G401.6 (cell line): ENCODE measurements at regions not wholly inside any gene's neighbourhood (a gene's known extent, or its start where the extent isn't known, plus 50 kb on each side); places are given as distances from the start of the nearest gene placed in this dataset.
"Not testable (repeated sequence)": the region's sequence is repeated elsewhere in the genome, so short reads cannot be mapped to it uniquely, and the experiment has no call there.

Experiments
- FAIRE-seq: peaks from 2 replicates; lab custom pipeline; 2012; peaks lifted over from hg19 to GRCh38; lab: Jason Lieb, UNC

GRCh38 chr19:30864391-30865215, 484.6 kb downstream of the TSHZ3 start:
- no peak for FAIRE-seq

- no peak for FAIRE-seq
Measured at GRCh38 chr19:30862876-30863275, 486.4 kb downstream of the TSHZ3 start.

GRCh38 chr19:30861919-30862318, 487.3 kb downstream of the TSHZ3 start:
- FAIRE-seq, result no peak

GRCh38 chr19:30857966-30858490, 485.8 kb downstream of the ZNF536 start:
- no peak for FAIRE-seq

- FAIRE-seq, result no peak
Measured at GRCh38 chr19:30857388-30857787, 485.2 kb downstream of the ZNF536 start.

GRCh38 chr19:30856786-30857185, 484.6 kb downstream of the ZNF536 start:
- no peak for FAIRE-seq

- no peak for FAIRE-seq
Measured at GRCh38 chr19:30856376-30856775, 484.2 kb downstream of the ZNF536 start.

- FAIRE-seq, result no peak
Measured at GRCh38 chr19:30855442-30855841, 483.3 kb downstream of the ZNF536 start.

GRCh38 chr19:30854661-30855060, 482.5 kb downstream of the ZNF536 start:
- FAIRE-seq, result no peak

- FAIRE-seq, result no peak
Measured at GRCh38 chr19:30854207-30854606, 482.0 kb downstream of the ZNF536 start.

- FAIRE-seq, result no peak
Measured at GRCh38 chr19:30853036-30853435, 480.9 kb downstream of the ZNF536 start.

- no peak for FAIRE-seq
Measured at GRCh38 chr19:30852168-30852567, 480.0 kb downstream of the ZNF536 start.

- FAIRE-seq, result no peak
Measured at GRCh38 chr19:30851646-30852045, 479.5 kb downstream of the ZNF536 start.

GRCh38 chr19:30848636-30849425, 476.6 kb downstream of the ZNF536 start:
- no peak for FAIRE-seq

GRCh38 chr19:30846102-30846501, 473.9 kb downstream of the ZNF536 start:
- no peak for FAIRE-seq

GRCh38 chr19:30842926-30843325, 470.7 kb downstream of the ZNF536 start:
- no peak for FAIRE-seq

- FAIRE-seq, result no peak
Measured at GRCh38 chr19:30841934-30842333, 469.8 kb downstream of the ZNF536 start.

- no peak for FAIRE-seq
Measured at GRCh38 chr19:30830875-30831274, 458.7 kb downstream of the ZNF536 start.

- FAIRE-seq, result not testable (repeated sequence)
Measured at GRCh38 chr19:30825505-30825904, 453.3 kb downstream of the ZNF536 start.

GRCh38 chr19:30824809-30825208, 452.6 kb downstream of the ZNF536 start:
- no peak for FAIRE-seq

- no peak for FAIRE-seq
Measured at GRCh38 chr19:30817965-30818567, 445.9 kb downstream of the ZNF536 start.

- FAIRE-seq, result no peak
Measured at GRCh38 chr19:30817197-30817596, 445.0 kb downstream of the ZNF536 start.
